HL-60 (cell line): ENCODE measurements at regions not wholly inside any gene's neighbourhood (a gene's known extent, or its start where the extent isn't known, plus 50 kb on each side); places are given as distances from the start of the nearest gene placed in this dataset.

Source experiments
- CTCF ChIP-seq: IDR thresholded peaks from one replicate; pipeline ENCODE4 v1.5.1; 2011; ENCODE audit warnings: low read length, control low read depth, inconsistent platforms; ENCODE audit not compliant: insufficient read depth
- GABPA ChIP-seq: IDR thresholded peaks from 2 replicates; pipeline ENCODE4 v1.6.1; 2012; ENCODE audit warnings: low read depth
- POLR2AphosphoS5 ChIP-seq: IDR thresholded peaks from 2 replicates; pipeline ENCODE4 v1.6.1; 2012; ENCODE audit warnings: low read depth
- SPI1 ChIP-seq: IDR thresholded peaks from 2 replicates; pipeline ENCODE4 v1.6.1; 2012; ENCODE audit warnings: low read depth, mild to moderate bottlenecking, borderline replicate concordance

- TF ChIP-seq CTCF (no peak), GABPA (no peak), SPI1 (no peak), POLR2AphosphoS5 (no peak)
Observed at GRCh38 chr6:102766963-102767362, 1373.5 kb downstream of the GRIK2 start.
